CD4-positive, alpha-beta T cell treated with Interleukin-6 at 100 ng/mL for 8 hours (primary cell): ENCODE measurements at regions not wholly inside any gene's neighbourhood (a gene's known extent, or its start where the extent isn't known, plus 50 kb on each side); places are given as distances from the start of the nearest gene placed in this dataset.
"Not testable (repeated sequence)": the region's sequence is repeated elsewhere in the genome, so short reads cannot be mapped to it uniquely, and the experiment has no call there.

Source experiments
- DNase-seq: peaks from one replicate; pipeline ENCODE4 v3.0.0-alpha.2; 2020; ENCODE audit warnings: mixed read lengths, low spot score

- DNase-seq = no peak
These were observed 159.0 kb upstream of the CXCL13 start for GRCh38 chr4:77446601-77447000.

GRCh38 chr4:77449171-77449570, 156.4 kb upstream of the CXCL13 start:
- DNase-seq = no peak

GRCh38 chr4:77450006-77450405, 155.6 kb upstream of the CXCL13 start:
- no peak for DNase-seq

- no peak for DNase-seq
These were observed 154.1 kb upstream of the CXCL13 start for GRCh38 chr4:77451530-77451929.

DNA sequence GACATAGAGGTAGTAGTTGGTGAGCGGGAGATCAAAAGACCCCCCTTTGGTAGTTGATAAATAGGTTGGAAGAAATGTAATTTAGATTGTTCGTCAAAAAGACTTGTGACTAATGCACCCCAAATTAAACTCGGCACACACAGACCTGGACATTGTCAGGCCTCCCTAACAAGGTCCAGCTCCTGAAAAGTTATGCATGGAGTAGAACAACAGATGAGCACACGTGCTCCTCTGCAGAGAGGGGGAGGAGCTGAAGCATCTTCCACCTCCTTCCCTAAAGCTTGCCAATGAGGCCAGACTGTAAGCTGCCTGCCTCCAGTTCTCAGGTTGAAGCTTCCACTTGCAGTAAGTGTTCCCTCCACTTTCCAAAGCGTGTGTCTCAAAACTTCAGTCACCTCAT, 153.5 kb upstream of the CXCL13 start:
- DNase-seq = not testable (repeated sequence)

DNA sequence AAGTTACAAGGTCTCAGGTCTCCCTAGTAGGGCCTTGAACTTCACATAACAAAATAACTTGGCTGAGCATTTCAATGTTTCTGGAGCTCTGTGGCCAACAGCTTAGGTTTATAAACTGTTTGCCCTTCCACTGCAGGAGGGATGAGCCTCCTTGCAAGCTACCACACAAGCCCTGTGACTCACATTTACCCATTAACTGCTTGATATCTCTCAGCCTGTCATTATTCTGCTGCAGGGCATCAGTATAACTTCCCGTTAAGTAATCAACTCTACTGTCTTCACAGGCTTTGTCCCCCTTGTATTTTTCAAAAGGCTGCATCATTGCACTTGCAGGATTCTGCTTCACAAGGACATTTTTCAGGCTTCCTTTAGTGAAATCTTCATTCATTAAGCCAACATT, 151.7 kb upstream of the CXCL13 start:
- no peak for DNase-seq

DNA sequence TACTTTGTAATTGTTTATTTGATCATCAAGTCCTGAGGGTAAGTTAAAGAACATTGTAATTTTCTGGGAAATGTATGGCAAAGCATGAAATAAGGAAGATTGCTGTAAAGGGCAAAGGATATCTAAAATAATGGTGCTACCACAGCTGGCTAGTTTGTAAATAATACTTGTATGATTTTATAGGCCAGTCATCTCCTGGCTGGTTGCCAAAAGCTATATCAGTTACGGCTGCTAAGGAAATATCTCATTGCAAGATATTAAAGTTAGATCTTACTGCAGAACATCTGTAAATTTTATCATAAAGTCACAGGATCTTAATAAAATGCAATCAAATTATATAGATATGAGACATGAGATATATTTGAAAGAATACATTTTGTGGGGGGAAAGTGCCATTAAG, 150.8 kb upstream of the CXCL13 start:
- DNase-seq = no peak

DNA sequence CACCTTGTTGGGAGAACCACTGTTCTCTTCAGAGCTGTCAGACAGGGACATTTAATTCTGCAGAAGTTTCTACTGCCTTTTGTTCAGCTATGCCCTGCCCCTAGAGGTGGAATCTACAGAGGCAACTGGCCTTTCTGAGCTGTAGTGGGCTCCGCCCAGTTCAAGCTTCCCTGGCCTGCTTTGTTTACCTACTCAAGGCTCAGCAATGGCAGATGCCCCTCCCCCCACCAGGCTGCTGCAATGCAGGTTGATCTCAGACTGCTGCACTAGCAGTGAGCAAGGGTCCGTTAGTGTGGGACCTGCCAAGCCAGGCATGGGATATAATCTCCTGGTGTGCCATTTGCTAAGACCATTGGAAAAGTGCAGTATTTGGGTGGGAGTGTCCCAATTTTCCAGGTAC, 141.5 kb upstream of the CXCL13 start:
- not testable (repeated sequence) for DNase-seq

- no peak for DNase-seq
These were observed 140.3 kb upstream of the CXCL13 start for GRCh38 chr4:77465271-77465670.

- DNase-seq = no peak
These were observed 139.2 kb upstream of the CXCL13 start for GRCh38 chr4:77466430-77466829.

GRCh38 chr4:77471821-77472495, 133.7 kb upstream of the CXCL13 start:
- DNase-seq = no peak

GRCh38 chr4:77473509-77473908, 132.1 kb upstream of the CXCL13 start:
- no peak for DNase-seq

- no peak for DNase-seq
These were observed 123.8 kb upstream of the CXCL13 start for GRCh38 chr4:77481856-77482255.

GRCh38 chr4:77488882-77489281, 116.7 kb upstream of the CXCL13 start:
- DNase-seq = no peak

DNA sequence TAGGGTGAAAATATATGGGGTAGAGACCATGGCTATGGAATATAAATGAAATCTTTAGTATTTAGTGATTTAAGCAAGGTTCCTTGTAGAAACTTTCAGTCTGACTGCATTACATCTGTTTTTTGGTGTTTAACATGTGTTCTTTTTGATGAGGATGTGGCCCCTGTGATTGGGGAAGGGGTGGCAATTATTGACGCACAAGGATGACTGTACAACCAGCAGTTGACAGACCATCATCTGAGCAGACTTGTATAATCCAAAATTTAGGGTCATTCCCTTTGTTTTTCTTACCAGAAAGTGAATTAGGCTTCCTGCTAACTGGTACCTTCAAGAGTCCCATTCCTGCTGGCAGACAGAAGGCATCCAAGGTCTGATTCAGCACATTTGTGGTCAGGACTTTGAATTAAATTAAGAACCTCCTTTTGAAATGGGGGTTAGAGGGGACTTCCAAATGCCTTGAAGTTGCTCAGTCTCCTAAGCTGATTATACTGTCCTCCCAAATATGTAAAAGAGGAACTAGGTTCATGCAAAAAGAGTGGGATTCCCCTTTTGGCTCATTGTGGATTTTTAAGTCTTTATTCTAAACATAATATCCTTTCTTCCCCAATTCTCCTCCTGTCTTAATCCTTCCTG, 112.4 kb upstream of the CXCL13 start:
- DNase-seq = no peak

- no peak for DNase-seq
These were observed 111.6 kb upstream of the CXCL13 start for GRCh38 chr4:77493829-77494551.

DNA sequence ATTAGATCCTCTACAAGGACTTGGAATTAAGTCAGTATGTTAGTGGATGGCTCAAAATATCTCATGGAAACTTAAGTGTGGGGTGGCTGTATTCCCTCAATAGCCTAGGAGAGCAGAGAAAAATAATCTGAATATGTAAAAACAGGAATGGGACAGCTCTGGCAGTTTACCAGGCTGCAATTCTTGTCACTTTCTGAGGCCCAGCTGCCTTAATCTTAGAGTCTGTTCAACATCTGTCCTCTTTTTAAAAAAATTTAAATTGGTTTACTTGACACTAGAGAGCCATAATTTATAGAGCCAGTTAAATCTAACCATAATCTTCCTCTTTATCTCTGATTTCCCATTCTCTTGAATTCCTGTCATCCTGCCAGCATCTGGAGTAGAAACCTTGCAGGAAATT, 109.2 kb upstream of the CXCL13 start:
- no peak for DNase-seq

GRCh38 chr4:77500801-77501200, 104.8 kb upstream of the CXCL13 start:
- no peak for DNase-seq

DNA sequence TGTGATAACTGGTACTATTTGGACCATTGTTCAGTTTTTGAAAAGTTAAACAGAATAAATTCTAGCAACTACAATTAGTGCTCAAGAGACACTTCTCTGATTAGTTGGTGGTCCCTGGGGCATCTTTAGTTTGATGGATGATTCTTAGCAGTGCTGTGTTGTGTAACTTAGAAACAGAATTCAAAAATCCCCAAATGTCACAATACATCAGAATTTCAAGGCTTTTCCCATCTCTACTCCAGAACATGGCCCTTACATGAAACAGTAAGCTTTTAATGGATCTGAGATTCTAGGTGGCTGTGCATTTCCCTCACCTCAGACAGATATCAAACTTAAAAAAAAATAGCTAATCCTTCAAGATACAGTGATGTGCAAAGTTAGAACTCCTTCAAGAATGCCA, 104.4 kb upstream of the CXCL13 start:
- DNase-seq = no peak

DNA sequence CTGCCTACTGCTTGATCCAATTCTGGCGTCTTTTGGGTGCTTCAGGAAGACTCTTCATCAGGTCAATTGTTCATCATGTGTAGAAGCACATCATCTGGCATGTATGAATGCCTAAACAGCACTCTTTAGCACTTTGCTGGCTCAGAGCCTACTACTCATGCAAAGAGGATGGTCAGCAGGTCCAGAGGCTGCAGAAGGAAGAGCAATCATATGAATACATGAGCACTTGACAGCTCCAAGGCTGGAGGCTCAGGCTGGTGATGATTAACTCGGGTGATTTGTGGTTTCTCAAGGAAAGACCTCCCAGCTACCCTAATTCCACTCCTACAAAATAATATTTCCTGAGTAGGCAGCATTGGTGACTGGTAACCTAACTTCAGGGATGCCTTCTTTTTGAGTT, 103.8 kb upstream of the CXCL13 start:
- DNase-seq = no peak

DNA sequence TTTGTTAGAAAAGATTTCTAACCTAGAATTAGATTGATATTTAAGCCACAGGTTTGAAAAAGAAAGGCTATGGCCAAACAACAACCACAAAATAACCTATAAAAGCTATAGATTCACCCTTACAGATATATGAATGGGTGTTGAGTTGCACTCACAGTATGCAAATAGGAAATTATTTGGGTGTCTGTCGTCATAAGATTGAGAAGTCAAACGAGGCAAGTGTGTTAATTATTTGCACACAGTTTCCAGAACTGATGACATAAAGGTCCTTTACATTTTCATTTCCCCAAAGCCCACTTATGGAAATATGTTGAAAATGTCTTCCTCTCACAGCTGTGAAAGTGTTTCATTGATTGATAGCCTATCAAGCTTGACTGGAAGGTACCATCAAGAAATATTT, 101.2 kb upstream of the CXCL13 start:
- DNase-seq = no peak

DNA sequence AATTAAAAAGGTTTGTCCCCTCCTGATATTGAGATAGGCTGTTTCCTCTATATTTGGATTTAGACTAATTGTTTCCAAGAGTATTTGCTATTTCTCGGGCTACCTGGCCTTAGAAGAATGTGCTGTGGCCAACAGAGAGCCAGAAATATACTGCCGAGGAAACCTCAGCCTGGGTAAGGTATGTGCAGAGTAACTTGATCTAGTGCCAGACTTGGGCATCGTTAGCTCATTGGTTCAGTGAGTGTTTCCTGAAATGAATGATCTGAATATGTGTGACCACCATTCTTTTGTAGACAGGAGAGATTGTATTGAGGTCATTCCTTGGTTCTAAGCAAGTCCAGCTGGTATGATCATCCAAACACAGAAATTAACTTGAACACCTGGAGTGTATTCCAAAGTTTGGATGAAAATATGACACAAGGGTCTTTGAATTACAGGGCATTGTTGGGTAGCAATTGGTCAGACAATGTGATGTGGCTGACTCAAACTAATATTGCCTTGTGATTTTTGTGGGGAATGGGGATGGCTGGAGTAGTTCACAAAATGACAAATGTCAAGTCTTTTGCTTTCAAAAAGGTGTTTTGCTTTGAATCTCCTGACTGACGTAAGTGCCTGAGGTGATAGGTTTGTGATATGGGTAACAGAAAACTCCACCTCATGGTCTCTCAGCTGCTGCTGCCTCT, 100.2 kb upstream of the CXCL13 start:
- no peak for DNase-seq

DNA sequence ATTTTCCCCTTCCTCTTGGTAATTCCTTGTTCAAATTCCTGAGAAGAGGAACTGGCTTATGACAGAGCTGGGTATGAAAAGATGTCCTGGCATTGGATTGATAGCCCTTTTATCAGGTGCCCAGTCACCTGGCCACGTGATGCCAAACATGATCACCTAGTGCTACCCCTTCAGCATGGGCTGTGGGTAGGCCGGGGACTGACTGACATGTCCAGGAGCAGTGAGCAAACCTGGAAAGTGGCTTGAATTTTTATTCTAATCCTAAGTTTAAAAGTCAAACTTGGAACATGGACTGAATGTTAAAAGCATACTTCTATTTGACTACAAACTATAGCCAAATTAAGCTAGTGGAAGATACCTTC, 99.7 kb upstream of the CXCL13 start:
- DNase-seq = no peak
